ENCODE measurements at regions not wholly inside any gene's neighbourhood (a gene's known extent, or its start where the extent isn't known, plus 50 kb on each side); places are given as distances from the start of the nearest gene placed in this dataset.

DNA sequence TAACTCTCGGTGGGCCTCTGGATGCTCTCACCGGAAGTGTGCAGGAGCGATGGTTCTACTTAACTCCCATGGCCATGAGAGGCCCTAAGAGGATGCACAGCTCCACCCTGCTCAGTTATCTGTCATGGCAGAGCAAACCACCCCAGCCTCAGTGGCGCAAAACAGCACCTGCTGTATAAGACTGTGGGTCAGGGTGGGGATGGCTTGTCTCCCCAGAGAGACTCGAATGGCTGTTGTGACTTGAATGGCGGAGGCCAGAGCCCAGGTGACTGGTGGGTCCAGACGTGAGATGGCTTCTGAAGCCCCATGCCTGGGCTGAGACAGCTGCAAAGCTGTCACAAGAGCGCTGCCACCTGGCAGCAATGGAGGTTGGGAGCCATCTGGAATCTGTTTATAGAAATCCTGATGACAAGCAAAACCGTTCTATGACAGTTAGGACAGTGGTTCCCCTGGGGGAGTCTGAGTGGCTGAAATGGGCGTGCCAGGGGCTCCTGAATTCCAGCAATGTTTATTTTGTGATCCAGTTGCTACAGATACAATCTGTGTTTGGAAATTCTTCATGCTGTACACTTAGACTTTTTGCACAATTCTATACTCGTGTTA is 490.5 kb downstream of the TCERG1L start:
- DNase-seq (ENCODE audit: low read depth) = no peak

GRCh38 chr10:130824230-130825014 is 487.1 kb downstream of the TCERG1L start:
- no peak for DNase-seq (ENCODE audit: low read depth)

GRCh38 chr10:130833596-130833995 is 477.9 kb downstream of the TCERG1L start:
- DNase-seq (ENCODE audit: low read depth) = no peak

DNA sequence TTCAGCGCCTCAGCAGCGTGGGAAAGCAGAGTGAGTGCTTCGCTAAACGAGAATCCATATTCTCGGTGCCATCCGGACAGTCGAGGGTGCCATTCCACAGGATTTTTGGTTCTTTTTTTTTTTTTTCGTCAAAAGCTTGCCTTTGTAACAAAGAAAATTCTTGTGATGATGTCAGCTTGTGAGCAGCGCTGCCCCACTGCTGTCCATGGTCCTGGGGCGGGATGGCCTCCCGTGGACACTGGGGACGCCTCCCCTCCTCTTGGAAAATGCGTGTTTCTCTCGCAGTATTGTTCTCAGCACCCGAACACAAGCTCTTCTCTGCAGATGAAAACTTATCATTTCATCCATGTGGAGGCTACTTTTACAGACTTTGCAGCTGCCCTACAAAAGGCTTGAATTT is 477.4 kb downstream of the TCERG1L start:
- DNase-seq (ENCODE audit: low read depth) = no peak

DNA sequence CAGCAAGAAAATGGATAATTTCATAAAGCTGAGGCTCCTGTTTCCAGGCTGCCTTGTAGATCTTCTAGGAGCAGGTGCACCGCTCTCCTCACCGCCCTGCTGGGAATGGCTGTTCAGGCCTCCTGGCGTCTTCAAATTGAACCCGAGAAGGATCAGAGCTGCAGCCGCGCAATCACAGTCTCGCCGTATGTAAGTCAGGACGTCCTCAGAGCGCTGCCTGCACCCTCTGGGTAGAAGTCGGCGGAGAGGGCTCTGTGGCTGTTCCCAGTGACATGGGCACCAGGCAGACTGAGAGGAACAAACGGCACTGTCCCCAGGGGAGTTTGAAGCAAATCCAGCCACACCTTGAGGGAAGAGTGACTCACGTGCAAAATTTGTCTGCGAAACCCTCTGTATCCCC is 476.9 kb downstream of the TCERG1L start:
- no peak for DNase-seq (ENCODE audit: low read depth)

- no peak for DNase-seq (ENCODE audit: low read depth)
Observed at GRCh38 chr10:130835068-130835467, 476.5 kb downstream of the TCERG1L start.

- no peak for DNase-seq (ENCODE audit: low read depth)
Observed at GRCh38 chr10:130836344-130836743, 475.2 kb downstream of the TCERG1L start.

DNA sequence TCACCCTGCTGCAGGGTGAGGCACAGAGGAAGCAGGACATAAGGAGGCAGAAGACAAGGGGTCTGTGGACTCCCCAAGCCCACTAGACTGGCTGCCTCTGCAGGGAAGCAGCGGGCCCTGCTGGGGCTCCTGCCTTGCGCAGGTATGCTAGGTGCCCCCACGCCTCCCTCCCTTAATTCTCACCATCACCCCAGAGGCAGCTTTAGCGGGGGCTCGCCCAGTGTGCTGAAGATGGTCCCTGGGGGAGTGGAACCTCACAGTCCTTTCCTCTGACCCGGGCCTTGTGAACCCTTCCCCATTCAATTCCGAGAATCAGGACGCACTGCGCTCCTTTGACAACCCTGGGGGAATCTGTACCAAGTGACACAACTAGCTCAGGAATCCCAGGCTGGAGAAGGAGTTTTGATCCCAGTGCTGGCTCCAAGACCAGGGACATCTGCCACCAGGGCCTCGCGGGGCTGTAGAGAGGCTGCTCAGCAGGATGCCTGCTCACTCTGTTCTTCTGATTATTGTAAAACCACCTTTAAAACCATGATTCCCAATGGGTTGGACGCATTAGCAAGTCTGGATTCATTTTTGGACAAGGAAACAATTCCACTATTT is 468.4 kb downstream of the TCERG1L start:
- no peak for DNase-seq (ENCODE audit: low read depth)

GRCh38 chr10:130844310-130844709 is 467.2 kb downstream of the TCERG1L start:
- DNase-seq (ENCODE audit: low read depth) = no peak

DNA sequence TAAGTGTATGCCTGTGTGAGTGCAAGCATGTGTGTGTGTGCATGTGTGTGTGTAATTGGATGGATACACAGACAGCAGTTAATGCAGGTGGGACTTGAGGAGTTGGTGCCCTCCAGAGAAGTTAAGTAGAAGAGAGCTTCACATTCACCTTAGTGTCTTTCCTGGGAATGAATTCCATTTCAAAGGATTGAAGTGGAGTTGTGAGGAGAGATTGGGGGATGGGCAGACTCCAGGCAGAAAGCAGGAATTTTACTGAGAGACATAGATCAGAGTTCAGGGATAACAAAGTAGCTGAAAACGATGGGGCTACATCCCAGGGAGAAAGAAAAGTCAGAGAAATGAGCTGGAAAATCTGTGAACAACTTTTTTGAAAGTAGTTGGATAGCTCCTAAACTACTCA is 464.4 kb downstream of the TCERG1L start:
- DNase-seq (ENCODE audit: low read depth) = no peak

- no peak for DNase-seq (ENCODE audit: low read depth)
Observed at GRCh38 chr10:130848855-130849254, 462.7 kb downstream of the TCERG1L start.

DNA sequence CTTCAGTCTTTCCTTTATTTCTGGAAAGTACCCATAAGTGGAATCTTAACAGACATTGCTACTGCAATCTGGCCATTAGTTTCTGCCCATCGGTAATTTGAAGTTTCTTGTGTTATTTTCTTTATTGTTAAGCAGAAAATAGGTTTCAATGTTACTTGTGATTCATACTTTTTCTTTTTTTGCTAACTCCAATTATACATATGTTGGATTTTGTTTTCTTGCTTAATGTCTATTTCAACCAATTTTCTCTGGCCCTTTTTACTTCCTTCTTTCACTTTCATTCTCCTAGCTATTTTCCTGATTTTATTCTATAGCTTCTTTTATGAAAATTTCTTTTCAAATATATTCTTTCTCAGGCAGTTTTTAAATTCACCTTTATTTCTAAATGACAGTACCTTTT is 457.4 kb downstream of the TCERG1L start:
- DNase-seq (ENCODE audit: low read depth) = no peak

DNA sequence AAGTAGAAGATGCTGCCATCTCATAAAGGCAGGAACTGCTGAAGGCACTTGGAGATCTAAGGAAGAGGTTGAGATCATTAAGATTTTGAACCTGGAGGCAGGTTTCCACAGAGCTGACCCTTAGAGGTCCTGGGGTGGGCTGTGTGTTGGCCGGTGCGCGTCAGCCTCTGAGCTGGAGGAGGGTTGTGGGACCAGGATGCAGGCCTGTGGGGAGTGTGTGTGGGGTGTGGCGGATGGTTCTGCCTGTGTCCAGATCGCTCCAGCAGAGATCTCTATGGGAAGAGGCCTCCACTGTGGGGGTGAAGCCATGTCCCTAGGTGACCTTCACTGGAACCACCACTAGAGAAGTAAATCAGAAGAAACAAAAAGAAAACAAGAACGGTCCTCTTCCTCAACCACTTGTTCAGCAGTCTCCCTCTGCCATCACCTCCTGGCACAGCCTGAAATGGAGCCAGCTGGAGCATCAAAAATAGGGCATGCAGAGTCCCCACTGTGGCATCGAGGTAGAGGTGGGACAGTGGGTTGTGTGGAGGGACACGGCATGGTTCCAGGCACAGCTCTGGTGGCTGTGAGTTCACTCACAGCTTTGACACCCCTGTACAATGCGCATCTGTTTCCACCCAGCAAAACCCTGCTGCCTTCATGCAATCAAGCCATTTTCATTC is 453.8 kb downstream of the TCERG1L start:
- no peak for DNase-seq (ENCODE audit: low read depth)

DNA sequence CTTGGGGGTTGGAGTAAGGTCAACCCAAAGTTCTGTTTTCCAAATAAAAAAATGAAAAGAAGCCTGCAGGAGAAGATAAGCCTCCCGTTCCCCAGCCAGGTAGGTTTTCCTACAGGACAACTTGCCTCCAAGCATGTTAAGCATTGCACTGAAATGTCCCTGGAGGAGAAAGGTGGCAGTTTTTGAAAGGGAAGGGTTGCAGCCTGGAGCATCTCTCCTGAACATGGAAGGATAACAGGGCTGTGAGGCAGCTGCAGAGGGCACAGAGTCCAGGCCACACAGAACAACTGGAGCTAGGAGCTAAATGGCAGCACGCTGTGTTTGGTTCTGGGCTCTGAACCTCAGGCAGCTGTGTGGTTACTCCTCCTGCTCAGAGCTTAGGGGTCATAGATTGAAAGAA is 452.9 kb downstream of the TCERG1L start:
- DNase-seq (ENCODE audit: low read depth) = no peak

DNA sequence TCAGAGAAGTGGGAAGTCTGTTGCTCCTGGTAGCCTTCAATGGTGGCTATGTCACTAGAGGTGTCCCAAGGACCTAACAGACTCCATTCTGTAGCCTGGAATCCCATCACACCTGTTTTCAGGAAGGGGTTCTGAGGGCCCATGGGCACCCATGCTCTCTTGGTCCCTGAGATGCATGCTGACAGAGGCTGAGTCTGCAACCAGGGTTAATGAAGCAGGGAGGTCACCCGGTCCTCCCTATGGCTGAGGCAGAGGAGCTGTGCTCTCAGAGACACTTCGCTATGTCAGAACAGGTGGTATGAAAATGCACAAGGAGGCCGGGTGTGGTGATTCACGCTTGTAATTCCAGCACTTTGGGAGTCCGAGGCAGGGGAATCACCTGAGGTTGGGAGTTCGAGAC is 452.1 kb downstream of the TCERG1L start:
- DNase-seq (ENCODE audit: low read depth) = no peak

- no peak for DNase-seq (ENCODE audit: low read depth)
Observed at GRCh38 chr10:130862122-130862521, 449.4 kb downstream of the TCERG1L start.

DNA sequence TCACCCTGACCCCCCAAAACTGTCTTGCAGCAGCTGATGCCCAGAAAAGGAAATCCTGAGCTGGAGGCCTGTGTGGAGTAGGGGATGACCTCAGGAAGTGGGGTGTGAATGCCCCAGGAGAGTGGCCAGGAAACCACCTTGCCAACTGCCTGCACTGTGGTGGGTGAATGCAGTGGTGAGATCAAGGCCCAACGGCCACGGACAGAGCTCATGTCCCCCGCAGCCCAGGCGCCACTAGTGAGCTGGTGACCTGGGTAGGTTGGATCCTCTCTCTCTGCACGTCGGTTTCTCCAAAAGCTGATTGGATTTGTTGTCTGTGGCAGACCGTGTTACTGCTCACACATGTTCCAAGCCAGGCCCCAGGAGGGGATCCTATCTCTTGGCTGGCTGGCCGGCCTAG is 448.9 kb downstream of the TCERG1L start:
- no peak for DNase-seq (ENCODE audit: low read depth)

DNA sequence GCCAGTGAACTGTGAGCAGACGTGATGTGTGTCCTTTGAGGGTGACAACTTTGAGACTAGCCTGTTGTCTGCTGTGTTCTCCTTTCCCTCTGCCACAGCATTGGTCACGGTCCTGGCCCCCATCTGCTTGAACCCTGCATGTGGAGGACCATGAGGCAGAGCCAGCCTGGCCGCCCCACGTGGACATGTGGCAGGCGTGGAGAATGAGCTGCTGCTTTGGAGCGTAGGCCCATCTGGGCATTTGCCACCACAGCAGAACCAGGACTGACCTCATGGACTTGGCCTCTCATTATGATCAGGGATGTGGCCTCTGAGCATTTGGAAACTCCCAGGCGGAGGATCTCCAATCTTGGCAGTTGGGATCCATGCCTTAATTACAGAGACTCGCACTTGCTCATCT is 448.5 kb downstream of the TCERG1L start:
- no peak for DNase-seq (ENCODE audit: low read depth)

GRCh38 chr10:130864961-130865818 is 446.3 kb downstream of the TCERG1L start:
- no peak for DNase-seq (ENCODE audit: low read depth)

GRCh38 chr10:130866857-130867256 is 444.7 kb downstream of the TCERG1L start:
- no peak for DNase-seq (ENCODE audit: low read depth)

DNA sequence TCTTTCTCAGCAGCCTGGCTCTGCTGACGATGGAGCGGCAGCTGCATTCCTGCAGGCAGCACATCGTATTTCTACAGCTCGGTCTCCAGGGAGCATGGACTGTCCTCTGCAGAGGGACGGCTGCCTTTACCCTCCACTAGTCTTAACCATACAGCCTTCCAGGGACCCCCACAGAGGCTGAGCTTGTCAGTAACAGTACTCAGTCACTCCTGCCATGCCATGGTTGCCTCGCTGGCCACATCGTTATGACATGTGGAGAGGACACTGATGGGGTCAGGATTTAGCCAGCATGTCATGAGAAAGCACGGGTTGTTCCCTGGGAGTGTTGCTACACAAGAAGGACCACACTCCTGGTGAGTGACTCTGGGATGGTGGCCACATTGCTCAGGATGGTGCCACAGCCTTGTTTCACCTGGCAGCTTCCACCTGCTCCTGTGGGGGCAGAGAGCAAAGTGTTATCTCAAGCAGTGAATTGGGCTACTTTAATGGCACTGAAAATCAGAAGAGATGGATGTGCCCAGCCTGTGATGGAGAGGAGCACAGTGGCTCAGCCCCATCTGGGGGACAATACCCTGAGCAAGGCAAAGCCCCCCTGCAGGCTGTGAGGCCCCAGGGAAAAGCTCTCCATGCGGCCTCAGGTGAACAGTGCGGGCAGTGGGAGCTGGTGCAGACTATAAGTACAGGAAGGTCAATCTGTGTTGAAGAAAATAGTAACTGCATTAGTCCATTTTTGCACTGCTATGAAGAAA is 443.9 kb downstream of the TCERG1L start:
- no peak for DNase-seq (ENCODE audit: low read depth)
